PC-9 (cell line): ENCODE measurements at regions not wholly inside any gene's neighbourhood (a gene's known extent, or its start where the extent isn't known, plus 50 kb on each side); places are given as distances from the start of the nearest gene placed in this dataset.

ENCODE experiments used
- BruUV-seq: library from RNA; stranded (reverse); fragments of 400-500 nt; replicated peaks from 2 replicates; lab custom pipeline; 2021; lab: Mats Ljungman, UMichigan
- CTCF ChIA-PET: fragments of 300-600 bp; sonication (Branson Sonifier 250); formaldehyde crosslinking; loops from one replicate; lab custom pipeline; 2022; ENCODE audit warnings: antibody characterized with exemption; lab: Charles Lee
- POLR2A ChIA-PET: fragments of 300-600 bp; sonication (Branson Sonifier 250); formaldehyde crosslinking; loops from one replicate; lab custom pipeline; 2022; ENCODE audit warnings: antibody characterized with exemption; ENCODE audit not compliant: unreplicated experiment; lab: Charles Lee
- DNase-seq, 2 experiments: peaks; one replicate each; pipeline versions ENCODE4 v3.0.0 to v3.0.0-alpha.2; 2015 to 2022; ENCODE audit warnings: mixed read lengths in 1 of 2
- H2AFZ ChIP-seq: fragments of 200-600 bp; sonication (generic); 2 replicates; pipeline ENCODE4 v1.8.1; 2017; ENCODE audit warnings: antibody characterized with exemption
- H3F3A ChIP-seq: fragments of 200-600 bp; sonication (generic); 2 replicates; pipeline ENCODE4 v1.8.1; 2017; ENCODE audit warnings: antibody characterized with exemption, mild to moderate bottlenecking, low read depth; ENCODE audit not compliant: insufficient read depth
- H3K27ac ChIP-seq: fragments of 200-600 bp; sonication (generic); 2 replicates; pipeline ENCODE4 v1.6.1; 2016; ENCODE audit warnings: mixed run types
- H3K27me3 ChIP-seq: fragments of 200-600 bp; sonication (generic); 2 replicates; pipeline ENCODE4 v1.6.1; 2016; ENCODE audit warnings: low read depth, mixed run types; ENCODE audit not compliant: insufficient read depth
- H3K36me3 ChIP-seq: fragments of 200-600 bp; sonication (generic); 2 replicates; pipeline ENCODE4 v1.6.1; 2016; ENCODE audit warnings: low read depth, mixed run types
- H3K4me1 ChIP-seq: fragments of 200-600 bp; sonication (generic); replicated peaks from 2 replicates; pipeline ENCODE4 v1.6.1; 2016; ENCODE audit warnings: mixed run types; ENCODE audit not compliant: insufficient read depth
- H3K4me2 ChIP-seq: fragments of 200-600 bp; sonication (generic); 2 replicates; pipeline ENCODE4 v1.6.1; 2017; ENCODE audit warnings: mixed run types
- H3K4me3 ChIP-seq: fragments of 200-600 bp; sonication (generic); 2 replicates; pipeline ENCODE4 v1.6.1; 2016; ENCODE audit warnings: mixed run types
- H3K79me2 ChIP-seq: fragments of 200-600 bp; sonication (generic); 2 replicates; pipeline ENCODE4 v1.6.1; 2017; ENCODE audit warnings: low read depth, mixed run types
- H3K9me2 ChIP-seq: fragments of 200-600 bp; sonication (generic); 2 replicates; pipeline ENCODE4 v1.8.1; 2017; ENCODE audit warnings: mild to moderate bottlenecking; ENCODE audit not compliant: insufficient read depth
- H3K9me3 ChIP-seq: fragments of 200-600 bp; sonication (generic); 2 replicates; pipeline ENCODE4 v1.8.1; 2016; ENCODE audit warnings: low read depth; ENCODE audit not compliant: insufficient read depth
- H4K20me1 ChIP-seq: fragments of 200-600 bp; sonication (generic); 2 replicates; pipeline ENCODE4 v1.8.1; 2017; ENCODE audit not compliant: insufficient read depth
- EZH2 ChIP-seq: fragments of 200-600 bp; sonication (generic); IDR thresholded peaks from 2 replicates; pipeline ENCODE4 v1.8.0; 2017; ENCODE audit warnings: antibody characterized with exemption, low read depth
- intact Hi-C: fragments of 100-400 bp; cut with micrococcal nuclease; formaldehyde crosslinking; loops from one replicate; pipeline ENCODE4 v1.10.0; 2022; ENCODE audit not compliant: unreplicated experiment
- TF ChIP-seq, protein P1 (sequence below): fragments of 200-600 bp; sonication (generic); conservative IDR thresholded peaks from 2 replicates; pipeline ENCODE4 v1.6.1; 2017; ENCODE audit warnings: mixed run types, antibody characterized with exemption, mild to moderate bottlenecking, moderate library complexity

- Histone ChIP-seq H3K79me2 (no peaks in the 10 kb centered on the region), H3K27ac (no peak overlapping the region), H3K4me2 (no peak overlapping the region), H3K9me2 (no peaks in the 10 kb centered on the region), H3K4me1 (no peaks in the 10 kb centered on the region), H2AFZ (no peak overlapping the region), H3K36me3 (no peaks in the 10 kb centered on the region), H3K27me3 (no peaks in the 10 kb centered on the region), H3K4me3 (no peak overlapping the region), H4K20me1 (no peaks in the 10 kb centered on the region), H3F3A (no peaks in the 10 kb centered on the region), H3K9me3 (no peaks in the 10 kb centered on the region)
- POLR2A ChIA-PET, result no interaction called here
- BruUV-seq, result no TSS peak
- intact Hi-C loops, result no loop called here
- TF ChIP-seq, protein P1, sequence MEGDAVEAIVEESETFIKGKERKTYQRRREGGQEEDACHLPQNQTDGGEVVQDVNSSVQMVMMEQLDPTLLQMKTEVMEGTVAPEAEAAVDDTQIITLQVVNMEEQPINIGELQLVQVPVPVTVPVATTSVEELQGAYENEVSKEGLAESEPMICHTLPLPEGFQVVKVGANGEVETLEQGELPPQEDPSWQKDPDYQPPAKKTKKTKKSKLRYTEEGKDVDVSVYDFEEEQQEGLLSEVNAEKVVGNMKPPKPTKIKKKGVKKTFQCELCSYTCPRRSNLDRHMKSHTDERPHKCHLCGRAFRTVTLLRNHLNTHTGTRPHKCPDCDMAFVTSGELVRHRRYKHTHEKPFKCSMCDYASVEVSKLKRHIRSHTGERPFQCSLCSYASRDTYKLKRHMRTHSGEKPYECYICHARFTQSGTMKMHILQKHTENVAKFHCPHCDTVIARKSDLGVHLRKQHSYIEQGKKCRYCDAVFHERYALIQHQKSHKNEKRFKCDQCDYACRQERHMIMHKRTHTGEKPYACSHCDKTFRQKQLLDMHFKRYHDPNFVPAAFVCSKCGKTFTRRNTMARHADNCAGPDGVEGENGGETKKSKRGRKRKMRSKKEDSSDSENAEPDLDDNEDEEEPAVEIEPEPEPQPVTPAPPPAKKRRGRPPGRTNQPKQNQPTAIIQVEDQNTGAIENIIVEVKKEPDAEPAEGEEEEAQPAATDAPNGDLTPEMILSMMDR, result no peak
- no peak for TF ChIP-seq EZH2
- no peak for DNase-seq
- CTCF ChIA-PET, result no interaction called here
Observed at GRCh38 chr7:110564246-110564645, 526.7 kb upstream of the LRRN3 start.

DNA sequence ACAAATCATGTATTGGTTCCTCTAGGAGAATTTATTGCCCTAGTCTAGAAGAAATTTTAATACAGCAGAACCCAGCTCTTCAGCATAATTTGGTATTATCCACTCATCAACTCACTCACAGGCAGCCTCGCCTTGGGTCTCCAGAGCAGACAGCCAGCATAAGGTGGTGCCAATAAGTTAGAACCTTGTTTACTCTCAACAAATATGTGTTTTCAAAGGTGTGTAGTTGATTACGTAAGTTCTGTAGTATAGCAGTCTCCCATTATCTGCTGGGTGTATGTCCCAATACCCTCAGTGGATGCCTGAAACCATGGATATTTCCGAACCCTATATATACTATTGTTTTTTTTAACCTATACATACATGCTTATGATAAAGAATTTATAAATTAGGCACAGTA, 522.5 kb upstream of the LRRN3 start:
- CTCF ChIA-PET, result no interaction called here
- no peak for TF ChIP-seq EZH2
- TF ChIP-seq, protein P1, result no peak
- Histone ChIP-seq H3F3A (no peaks in the 10 kb centered on the region), H4K20me1 (no peaks in the 10 kb centered on the region), H3K79me2 (no peaks in the 10 kb centered on the region), H3K9me3 (no peaks in the 10 kb centered on the region; the same call in 1 of the 2 replicates), H2AFZ (no peak overlapping the region), H3K9me2 (no peaks in the 10 kb centered on the region), H3K4me1 (peaks cover 1% of the 10 kb centered on the region), H3K27ac (no peak overlapping the region), H3K4me3 (no peak overlapping the region), H3K36me3 (no peaks in the 10 kb centered on the region), H3K4me2 (no peak overlapping the region), H3K27me3 (no peaks in the 10 kb centered on the region)
- intact Hi-C loops, result no loop called here
- DNase-seq, result no peak
- BruUV-seq, result no TSS peak
- POLR2A ChIA-PET, result no interaction called here

GRCh38 chr7:110568932-110569331, 522.0 kb upstream of the LRRN3 start:
- Histone ChIP-seq H3K9me2 (no peaks in the 10 kb centered on the region), H3K4me1 (peaks cover 7% of the 10 kb centered on the region), H3K79me2 (no peaks in the 10 kb centered on the region), H2AFZ (no peak overlapping the region), H3K27ac (no peak overlapping the region), H3K27me3 (no peaks in the 10 kb centered on the region), H3K4me2 (no peak overlapping the region), H3K36me3 (no peaks in the 10 kb centered on the region), H4K20me1 (no peaks in the 10 kb centered on the region), H3F3A (no peaks in the 10 kb centered on the region), H3K9me3 (no peaks in the 10 kb centered on the region; the same call in 1 of the 2 replicates), H3K4me3 (no peak overlapping the region)
- no TSS peak for BruUV-seq
- ChIA-PET POLR2A (no interaction called here), CTCF (no interaction called here)
- intact Hi-C loops, result no loop called here
- TF ChIP-seq, protein P1, result no peak
- no peak for TF ChIP-seq EZH2
- no peak for DNase-seq
